ENCODE measurements at regions not wholly inside any gene's neighbourhood (a gene's known extent, or its start where the extent isn't known, plus 50 kb on each side); places are given as distances from the start of the nearest gene placed in this dataset.

DNA sequence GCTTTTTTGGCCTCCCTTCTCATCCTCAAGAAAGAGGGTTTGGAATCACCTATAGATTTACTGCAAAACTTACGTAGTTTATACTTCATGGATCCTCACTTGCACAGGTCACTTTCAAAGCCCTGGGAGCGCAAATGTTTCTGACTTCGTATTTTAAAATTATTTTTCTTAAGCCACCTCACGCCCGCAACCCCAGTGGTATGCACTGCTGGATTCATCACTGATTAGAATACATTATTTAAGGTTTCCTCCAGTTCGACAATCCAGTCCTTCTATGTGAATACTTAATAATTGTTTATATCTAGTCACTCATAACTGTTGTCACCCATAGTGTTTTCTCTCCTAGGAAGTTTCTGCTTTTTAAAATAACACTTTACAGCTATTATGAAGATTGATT is 339.9 kb downstream of the CHL1 start:
- TF ChIP-seq, protein P1, sequence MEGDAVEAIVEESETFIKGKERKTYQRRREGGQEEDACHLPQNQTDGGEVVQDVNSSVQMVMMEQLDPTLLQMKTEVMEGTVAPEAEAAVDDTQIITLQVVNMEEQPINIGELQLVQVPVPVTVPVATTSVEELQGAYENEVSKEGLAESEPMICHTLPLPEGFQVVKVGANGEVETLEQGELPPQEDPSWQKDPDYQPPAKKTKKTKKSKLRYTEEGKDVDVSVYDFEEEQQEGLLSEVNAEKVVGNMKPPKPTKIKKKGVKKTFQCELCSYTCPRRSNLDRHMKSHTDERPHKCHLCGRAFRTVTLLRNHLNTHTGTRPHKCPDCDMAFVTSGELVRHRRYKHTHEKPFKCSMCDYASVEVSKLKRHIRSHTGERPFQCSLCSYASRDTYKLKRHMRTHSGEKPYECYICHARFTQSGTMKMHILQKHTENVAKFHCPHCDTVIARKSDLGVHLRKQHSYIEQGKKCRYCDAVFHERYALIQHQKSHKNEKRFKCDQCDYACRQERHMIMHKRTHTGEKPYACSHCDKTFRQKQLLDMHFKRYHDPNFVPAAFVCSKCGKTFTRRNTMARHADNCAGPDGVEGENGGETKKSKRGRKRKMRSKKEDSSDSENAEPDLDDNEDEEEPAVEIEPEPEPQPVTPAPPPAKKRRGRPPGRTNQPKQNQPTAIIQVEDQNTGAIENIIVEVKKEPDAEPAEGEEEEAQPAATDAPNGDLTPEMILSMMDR (IDR thresholded peaks at IDR 0.05; ENCODE audit: poor library complexity) = no peak
- TF ChIP-seq EZH2phosphoT487 (IDR thresholded peaks at IDR 0.05; ENCODE audit: low read depth, severe bottlenecking, unreplicated experiment) = no peak
- TF ChIP-seq EZH2 (IDR thresholded peaks at IDR 0.05; ENCODE audit: borderline replicate concordance) = no peak
